ENCODE measurements at regions not wholly inside any gene's neighbourhood (a gene's known extent, or its start where the extent isn't known, plus 50 kb on each side); places are given as distances from the start of the nearest gene placed in this dataset.
"Not testable (repeated sequence)": the region's sequence is repeated elsewhere in the genome, so short reads cannot be mapped to it uniquely, and the experiment has no call there.

DNA sequence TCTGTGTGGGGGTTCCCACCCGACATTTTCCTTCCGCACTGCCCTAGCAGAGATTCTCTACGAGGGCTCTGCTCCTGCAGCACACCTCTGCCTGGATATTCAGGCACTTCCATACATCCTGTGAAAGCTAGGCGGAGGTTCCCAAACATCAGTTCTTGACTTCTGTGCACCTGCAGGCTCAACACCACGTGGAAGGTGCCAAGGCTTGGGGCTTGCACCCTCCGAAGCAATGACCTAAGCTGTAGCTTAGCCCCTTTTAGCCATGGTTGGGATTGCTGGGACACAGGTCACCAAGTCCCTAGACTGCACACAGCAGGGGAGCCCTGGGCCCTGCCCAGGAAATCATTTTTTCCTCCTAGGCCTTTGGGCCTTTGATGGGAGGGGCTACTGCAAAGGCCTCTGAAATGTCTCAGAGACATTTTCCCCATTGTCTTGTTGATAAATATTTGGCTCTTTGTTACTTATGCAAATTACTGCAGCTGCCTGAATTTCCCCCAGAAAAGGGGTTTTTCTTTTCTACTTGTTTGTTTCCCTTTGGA is 1004.8 kb downstream of the OLFM4 start:
- TF ChIP-seq CTCF (IDR thresholded peaks at IDR 0.05; ENCODE audit: unreplicated experiment): no peak
- DNase-seq (ENCODE audit: low spot score): no peak
- Mint-ChIP-seq H3K4me1 (ENCODE audit: unreplicated experiment) (no peaks in the 10 kb centered on the region), H3K9me3 (ENCODE audit: unreplicated experiment) (no peaks in the 10 kb centered on the region), H3K36me3 (ENCODE audit: low read depth, unreplicated experiment) (no peaks in the 10 kb centered on the region), H3K27me3 (ENCODE audit: unreplicated experiment) (no peaks in the 10 kb centered on the region), H3K4me3 (ENCODE audit: unreplicated experiment) (no peak overlapping the region), H3K27ac (ENCODE audit: unreplicated experiment) (no peak overlapping the region)

- Mint-ChIP-seq H3K9me3 (ENCODE audit: unreplicated experiment) (no peaks in the 10 kb centered on the region), H3K4me1 (ENCODE audit: unreplicated experiment) (no peaks in the 10 kb centered on the region)
- TF ChIP-seq CTCF (IDR thresholded peaks at IDR 0.05; ENCODE audit: unreplicated experiment): no peak
These were observed 1005.4 kb downstream of the OLFM4 start for GRCh38 chr13:54034047-54034446.

GRCh38 chr13:54057416-54057815 is 1028.8 kb downstream of the OLFM4 start:
- H3K36me3 Mint-ChIP-seq (ENCODE audit: low read depth, unreplicated experiment); DNase-seq (ENCODE audit: low spot score); H3K4me3 Mint-ChIP-seq (ENCODE audit: unreplicated experiment); H3K27ac Mint-ChIP-seq (ENCODE audit: unreplicated experiment); H3K4me1 Mint-ChIP-seq (ENCODE audit: unreplicated experiment); H3K9me3 Mint-ChIP-seq (ENCODE audit: unreplicated experiment); H3K27me3 Mint-ChIP-seq (ENCODE audit: unreplicated experiment): not testable (repeated sequence)

More at GRCh38 chr13:54034047-54034446, 1005.4 kb downstream of the OLFM4 start:
- H3K27ac Mint-ChIP-seq (ENCODE audit: unreplicated experiment): no peak overlapping the region
- no peak overlapping the region for H3K4me3 Mint-ChIP-seq (ENCODE audit: unreplicated experiment)
- H3K27me3 Mint-ChIP-seq (ENCODE audit: unreplicated experiment): no peaks in the 10 kb centered on the region
- DNase-seq (ENCODE audit: low spot score): no peak
- no peaks in the 10 kb centered on the region for H3K36me3 Mint-ChIP-seq (ENCODE audit: low read depth, unreplicated experiment)

DNA sequence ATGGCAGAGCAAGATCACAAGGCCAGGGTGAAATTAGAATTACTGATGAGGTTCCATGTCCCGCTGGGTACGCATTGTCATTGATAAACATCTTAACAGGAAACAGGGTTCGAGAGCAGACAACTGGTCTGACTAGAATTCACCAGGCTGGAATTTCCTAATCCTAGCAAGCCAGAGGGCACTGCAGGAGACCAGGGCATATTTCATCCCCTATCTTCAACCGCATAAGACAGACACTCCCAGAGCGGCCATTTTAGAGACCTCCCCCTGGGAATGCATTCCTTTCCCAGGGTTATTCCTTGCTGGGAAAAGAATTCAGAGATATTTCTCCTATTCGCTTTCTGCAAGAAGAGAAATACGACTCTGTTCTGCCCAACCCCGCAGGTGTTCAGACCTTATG is 1041.3 kb downstream of the OLFM4 start:
- H3K36me3 Mint-ChIP-seq (ENCODE audit: low read depth, unreplicated experiment); H3K27ac Mint-ChIP-seq (ENCODE audit: unreplicated experiment); H3K4me1 Mint-ChIP-seq (ENCODE audit: unreplicated experiment); H3K4me3 Mint-ChIP-seq (ENCODE audit: unreplicated experiment); H3K27me3 Mint-ChIP-seq (ENCODE audit: unreplicated experiment); H3K9me3 Mint-ChIP-seq (ENCODE audit: unreplicated experiment); DNase-seq (ENCODE audit: low spot score): not testable (repeated sequence)

GRCh38 chr13:54077569-54077968 is 1049.0 kb downstream of the OLFM4 start:
- Mint-ChIP-seq H3K27me3 (ENCODE audit: unreplicated experiment) (no peaks in the 10 kb centered on the region), H3K27ac (ENCODE audit: unreplicated experiment) (no peak overlapping the region)

More at GRCh38 chr13:54077569-54077968, 1049.0 kb downstream of the OLFM4 start:
- no peaks in the 10 kb centered on the region for H3K9me3 Mint-ChIP-seq (ENCODE audit: unreplicated experiment)
- no peak for TF ChIP-seq CTCF (IDR thresholded peaks at IDR 0.05; ENCODE audit: unreplicated experiment)
- DNase-seq (ENCODE audit: low spot score): no peak
- no peak overlapping the region for H3K4me3 Mint-ChIP-seq (ENCODE audit: unreplicated experiment)
- no peaks in the 10 kb centered on the region for H3K4me1 Mint-ChIP-seq (ENCODE audit: unreplicated experiment)
- H3K36me3 Mint-ChIP-seq (ENCODE audit: low read depth, unreplicated experiment): no peaks in the 10 kb centered on the region
